Globus pallidus (tissue), 1 donor: ENCODE measurements at regions not wholly inside any gene's neighbourhood (a gene's known extent, or its start where the extent isn't known, plus 50 kb on each side); places are given as distances from the start of the nearest gene placed in this dataset.
"Not testable (repeated sequence)": the region's sequence is repeated elsewhere in the genome, so short reads cannot be mapped to it uniquely, and the experiment has no call there.

Experiments used
- DNase-seq: peaks from one replicate; pipeline ENCODE4 v3.0.0-alpha.2; 2015; ENCODE audit warnings: low spot score

DNA sequence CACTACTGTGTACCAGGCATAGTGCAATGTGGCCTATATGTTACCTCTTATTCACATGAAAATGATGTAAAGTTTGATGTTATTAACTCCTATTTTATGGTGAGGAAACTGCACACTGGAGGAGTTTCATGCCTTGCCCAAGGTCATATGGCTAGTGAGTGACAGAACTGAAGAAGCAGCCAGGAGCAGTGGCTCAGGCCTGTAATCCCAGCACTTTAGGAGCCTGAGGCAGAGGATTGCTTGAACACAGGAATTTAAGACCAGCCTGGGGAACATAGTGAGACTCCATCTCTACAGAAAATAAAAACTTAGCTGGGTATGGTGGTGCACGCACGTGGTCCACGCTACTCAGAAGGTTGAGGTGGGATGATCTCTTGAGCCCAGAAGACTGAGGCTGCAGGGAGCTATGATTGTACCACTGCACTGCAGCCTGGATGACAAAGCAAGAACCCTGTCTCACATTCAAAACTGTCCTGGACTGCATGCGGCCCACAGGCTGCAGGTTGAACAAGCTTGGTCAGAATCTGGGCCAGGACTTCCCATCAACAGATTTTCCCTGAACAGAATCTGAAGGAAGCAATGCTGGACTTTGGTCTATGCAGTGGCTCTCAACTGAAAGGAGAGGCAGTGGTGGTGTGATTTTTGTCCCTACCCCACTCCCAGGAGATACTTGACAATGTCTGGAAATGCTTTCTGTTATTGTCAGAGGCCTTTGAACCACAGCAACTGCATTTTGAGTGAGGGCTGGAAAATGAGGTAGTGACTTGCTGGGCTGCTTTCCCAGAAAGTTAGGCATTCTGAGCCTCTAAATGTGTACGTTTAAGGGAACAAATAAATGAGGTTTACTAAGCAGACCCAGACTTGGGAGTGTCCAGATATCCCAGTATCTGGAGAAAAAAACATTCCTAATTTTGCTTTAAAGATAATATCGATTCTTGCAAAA, 479.5 kb downstream of the TMEM114 start:
- no peak for DNase-seq

GRCh38 chr16:8109510-8110369, 480.6 kb downstream of the TMEM114 start:
- DNase-seq: no peak

GRCh38 chr16:8108991-8109509, 481.3 kb downstream of the TMEM114 start:
- DNase-seq: no peak

DNA sequence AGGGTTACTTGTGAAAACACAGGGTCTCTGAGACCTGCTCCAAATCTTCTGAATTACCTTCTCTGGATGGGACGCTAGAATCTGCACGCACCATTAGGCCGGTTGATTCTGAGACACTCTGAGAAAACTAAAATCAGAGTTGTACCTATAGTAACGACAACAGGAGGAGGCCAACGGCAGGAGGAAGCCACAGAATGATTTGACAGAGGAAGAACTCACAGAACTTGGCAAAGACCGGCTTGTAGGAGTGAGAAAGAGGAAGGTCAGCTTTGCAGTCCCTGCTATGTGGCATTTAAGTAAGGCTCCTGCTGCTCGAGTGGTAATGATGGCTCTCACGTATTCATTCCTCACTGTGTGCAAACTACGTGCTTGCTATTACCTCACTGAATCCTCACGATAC, 483.0 kb downstream of the TMEM114 start:
- no peak for DNase-seq

DNA sequence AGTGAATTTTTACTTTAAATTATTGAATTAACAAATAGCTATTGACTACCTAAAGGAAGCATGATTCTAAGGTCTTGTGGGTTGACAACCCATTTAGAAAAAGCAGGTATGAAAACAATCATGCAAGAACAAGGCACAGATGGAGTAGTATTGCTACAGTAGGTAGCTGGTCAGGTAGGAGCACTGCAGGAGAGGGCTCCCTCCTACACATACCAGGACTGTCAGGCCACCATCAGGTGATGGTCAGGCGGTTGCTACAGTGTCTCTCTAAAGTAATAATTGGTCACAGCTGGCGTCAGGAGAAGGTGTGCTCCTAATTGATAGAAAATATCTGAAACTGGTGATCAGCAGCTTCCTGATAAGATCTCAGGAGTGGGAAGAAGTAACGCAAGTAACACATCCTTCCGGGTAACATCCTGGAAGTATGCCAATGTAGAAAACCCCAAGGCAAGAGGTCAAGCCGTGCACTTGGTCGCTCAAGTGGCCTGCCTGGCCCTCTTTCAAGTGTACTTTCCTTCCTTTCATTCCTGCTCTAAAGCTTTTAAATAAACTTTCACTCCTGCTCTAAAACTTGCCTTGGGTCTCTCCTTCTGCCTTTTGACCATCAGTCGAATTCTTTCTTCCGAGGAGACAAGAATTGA, 486.5 kb downstream of the TMEM114 start:
- DNase-seq: no peak

- no peak for DNase-seq
Measured at GRCh38 chr16:8099586-8099985, 490.7 kb downstream of the TMEM114 start.

- DNase-seq: no peak
Measured at GRCh38 chr16:8098947-8099512, 491.3 kb downstream of the TMEM114 start.

DNA sequence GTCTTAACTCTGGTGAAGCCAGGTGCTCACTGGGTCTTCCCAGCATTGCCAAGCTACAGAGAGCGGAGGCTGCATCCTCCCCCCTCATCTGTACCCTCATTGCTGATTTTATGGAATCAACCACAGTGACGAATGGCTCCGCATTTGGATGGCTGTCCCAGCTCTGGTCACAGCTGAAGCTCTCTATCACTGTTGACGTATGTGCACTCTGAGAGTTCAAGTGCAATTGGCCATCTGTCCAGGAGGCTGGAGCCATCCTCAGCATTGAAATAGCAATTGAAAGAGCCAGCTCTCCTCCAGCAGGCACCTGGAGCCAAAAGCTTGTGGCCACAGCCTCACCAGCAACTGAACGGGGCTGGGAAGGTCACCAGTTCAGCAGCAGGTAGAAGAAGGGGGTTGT, 494.1 kb downstream of the TMEM114 start:
- no peak for DNase-seq

DNA sequence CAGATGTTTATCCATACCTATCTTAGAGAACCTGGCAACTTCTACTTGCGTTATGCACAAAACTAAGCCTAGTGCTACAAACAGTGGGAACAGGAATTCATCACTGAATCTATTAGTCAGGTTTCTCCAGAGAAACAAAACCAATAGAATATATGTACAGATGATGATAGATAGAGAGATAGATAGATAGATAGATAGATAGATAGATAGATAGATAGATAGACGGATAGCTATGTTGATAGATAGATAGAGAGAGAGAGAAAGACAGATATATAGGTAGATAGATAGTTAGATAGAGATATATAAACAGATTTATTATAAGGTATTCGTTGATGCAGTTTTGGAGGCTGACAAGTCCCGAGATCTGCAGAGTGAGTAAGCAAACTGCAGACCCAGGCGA, 495.6 kb downstream of the TMEM114 start:
- no peak for DNase-seq

- no peak for DNase-seq
Measured at GRCh38 chr16:8088820-8089338, 501.4 kb downstream of the TMEM114 start.

DNA sequence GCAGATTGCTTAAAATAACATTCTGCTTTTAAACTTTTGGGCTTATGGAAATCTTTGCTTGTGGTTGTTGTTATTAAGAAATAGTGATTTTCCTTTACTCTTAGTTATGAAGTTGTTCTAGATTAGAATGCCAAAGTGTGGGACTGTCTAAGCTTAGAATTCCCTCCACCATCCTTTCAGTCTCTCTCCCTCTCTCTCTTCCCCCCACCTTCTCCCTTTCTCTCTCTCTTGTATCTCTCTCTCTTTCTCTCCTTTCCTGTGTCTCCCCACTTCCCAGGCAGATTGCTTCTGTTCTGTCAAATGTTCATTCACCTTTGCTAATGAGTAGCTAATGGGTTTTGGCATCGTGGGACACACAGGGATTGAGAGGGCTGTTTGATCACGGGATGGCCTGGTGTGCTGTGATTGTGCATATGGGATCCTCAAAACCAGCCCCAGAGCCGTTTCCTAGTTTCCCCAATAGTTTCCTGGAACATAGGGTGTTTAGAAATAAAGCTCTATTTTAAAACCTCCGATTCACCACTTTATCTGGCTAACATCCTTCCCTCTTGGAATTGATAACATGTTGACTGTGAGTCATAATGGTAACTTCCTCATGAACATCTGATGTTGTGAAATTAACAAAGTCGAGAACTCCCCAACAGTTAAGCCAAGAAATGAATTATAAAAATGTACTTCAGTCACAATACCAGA, 502.6 kb downstream of the TMEM114 start:
- DNase-seq: no peak

DNA sequence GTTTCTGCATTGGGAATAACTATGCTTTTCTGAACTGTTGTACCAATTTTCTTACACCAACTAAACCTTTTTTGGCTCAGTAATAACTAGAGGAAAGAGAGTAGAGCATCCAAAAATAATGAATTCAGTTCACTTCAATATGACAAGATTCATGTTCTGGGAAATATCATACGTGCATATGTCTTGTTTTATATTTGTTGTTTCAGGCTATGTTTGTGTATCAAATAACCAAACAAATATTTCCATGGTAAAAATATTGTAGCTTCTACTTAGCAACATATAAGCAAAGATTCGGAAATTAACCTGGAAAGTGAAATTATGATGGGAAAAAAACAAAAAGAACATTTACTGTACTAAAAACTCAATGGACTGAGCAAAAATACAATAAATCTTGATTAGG, 503.2 kb downstream of the TMEM114 start:
- DNase-seq: no peak

DNA sequence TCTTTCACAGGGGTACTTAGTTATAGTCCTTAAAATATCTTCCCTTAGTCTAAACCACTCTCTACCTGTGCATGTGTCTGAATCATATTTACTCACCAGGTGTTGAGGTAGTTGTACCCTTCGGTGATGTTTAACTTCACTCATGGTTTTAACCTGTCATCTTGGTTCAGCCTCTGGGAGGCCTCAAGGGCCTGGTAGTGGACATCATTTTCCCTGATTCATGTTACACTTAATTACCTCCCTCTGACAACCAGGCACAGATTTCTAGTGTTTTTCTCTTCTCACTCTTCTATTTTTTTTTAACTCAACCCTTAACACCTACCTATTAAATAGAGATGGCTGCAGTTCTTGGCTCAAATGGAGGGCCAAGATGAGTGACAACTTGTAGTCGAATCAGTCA, 505.4 kb downstream of the TMEM114 start:
- DNase-seq: no peak

- no peak for DNase-seq
Measured at GRCh38 chr16:8084302-8084701, 506.0 kb downstream of the TMEM114 start.

GRCh38 chr16:8083560-8083959, 506.8 kb downstream of the TMEM114 start:
- no peak for DNase-seq

GRCh38 chr16:8080817-8081216, 509.5 kb downstream of the TMEM114 start:
- no peak for DNase-seq

- DNase-seq: no peak
Measured at GRCh38 chr16:8075271-8075670, 515.0 kb downstream of the TMEM114 start.

DNA sequence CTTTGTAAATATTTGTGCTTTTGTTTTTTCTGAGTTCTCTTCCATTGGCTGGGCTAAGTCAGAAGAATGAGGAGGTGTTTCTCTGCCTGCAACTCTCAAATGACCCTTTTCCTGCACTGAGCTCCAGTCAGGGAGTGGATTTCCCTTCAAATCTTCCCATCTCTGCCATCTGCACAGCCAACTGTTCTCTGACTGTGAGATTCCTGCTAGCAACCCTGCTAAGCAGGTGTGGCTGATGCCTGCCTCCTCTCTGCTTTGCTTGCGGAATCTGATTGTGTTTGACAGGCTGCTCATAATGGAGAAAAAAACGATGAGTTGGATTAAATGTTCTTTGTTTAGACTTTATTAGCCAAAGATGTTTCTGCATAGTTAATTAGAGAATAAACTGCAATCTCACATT, 519.8 kb downstream of the TMEM114 start:
- no peak for DNase-seq

GRCh38 chr16:8068225-8068624, 522.1 kb downstream of the TMEM114 start:
- DNase-seq: not testable (repeated sequence)

DNA sequence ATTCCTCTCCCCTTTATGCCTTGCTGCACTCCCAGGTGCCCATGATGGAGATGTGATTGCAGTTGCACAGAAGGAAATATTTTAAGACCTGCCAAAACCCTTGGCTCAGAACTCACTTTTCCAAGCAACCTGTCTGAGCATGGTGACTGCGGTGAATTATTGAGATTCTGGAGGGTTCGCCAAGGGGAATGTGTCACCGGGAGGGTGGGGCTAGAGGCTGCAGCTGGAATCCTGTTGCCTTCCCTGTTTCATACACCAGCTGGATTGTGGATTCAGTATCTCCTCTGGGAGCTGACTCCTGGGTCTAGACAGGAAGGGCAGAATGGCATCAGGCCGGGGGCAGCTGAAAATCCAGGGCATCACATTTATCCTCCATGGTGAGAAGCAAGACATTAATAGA, 527.2 kb downstream of the TMEM114 start:
- no peak for DNase-seq

GRCh38 chr16:8062677-8063076, 527.6 kb downstream of the TMEM114 start:
- DNase-seq: no peak
